ENCODE measurements at regions not wholly inside any gene's neighbourhood (a gene's known extent, or its start where the extent isn't known, plus 50 kb on each side); places are given as distances from the start of the nearest gene placed in this dataset.

- FAIRE-seq, result no peak
- no peaks in the 10 kb centered on the region for H3K36me3 ChIP-seq (ENCODE audit: control insufficient read depth in 3 of 3, insufficient read depth in 2 of 3, low read depth in 1 of 3, low read length in 3 of 3)
- DNase-seq, result no peak
- WGBS, 3 donors, result 62 to 81% (median 69%) methylated on average over 2 of the region's 2 CpGs
- H3K9me3 ChIP-seq (ENCODE audit: control insufficient read depth in 2 of 2, insufficient read depth in 1 of 2, low read depth in 1 of 2, low read length in 1 of 2), result no peaks in the 10 kb centered on the region
- H3K4me3 ChIP-seq (ENCODE audit: low read depth in 1 of 3, low read length in 3 of 3), result no peak overlapping the region
- no peaks in the 10 kb centered on the region for H3K4me1 ChIP-seq (ENCODE audit: control insufficient read depth in 3 of 3, insufficient read depth in 2 of 3, low read depth in 1 of 3, low read length in 2 of 3)
- H3K27me3 ChIP-seq (ENCODE audit: control insufficient read depth in 3 of 3, insufficient read depth in 3 of 3, low read length in 3 of 3), result peaks cover 0 to 2% (median 0%) of the 10 kb centered on the region in 3 donors
- no peak overlapping the region for H3K27ac ChIP-seq (ENCODE audit: low read depth in 1 of 3, low read length in 2 of 3)
Measured at GRCh38 chr9:99387431-99387830, 165.3 kb downstream of the SEC61B start.

GRCh38 chr9:99389087-99390033, 167.3 kb downstream of the SEC61B start:
- H3K9me3 ChIP-seq (ENCODE audit: control insufficient read depth in 2 of 2, insufficient read depth in 1 of 2, low read depth in 1 of 2, low read length in 1 of 2), result no peaks in the 10 kb centered on the region
- no peak for DNase-seq
- H3K4me1 ChIP-seq (ENCODE audit: control insufficient read depth in 3 of 3, insufficient read depth in 2 of 3, low read depth in 1 of 3, low read length in 2 of 3), result no peaks in the 10 kb centered on the region
- H3K27me3 ChIP-seq (ENCODE audit: control insufficient read depth in 3 of 3, insufficient read depth in 3 of 3, low read length in 3 of 3), result peaks cover 0 to 2% (median 0%) of the 10 kb centered on the region in 3 donors
- no peak for FAIRE-seq
- no peak overlapping the region for H3K4me3 ChIP-seq (ENCODE audit: low read depth in 1 of 3, low read length in 3 of 3)
- H3K27ac ChIP-seq (ENCODE audit: low read depth in 1 of 3, low read length in 2 of 3), result no peak overlapping the region
- 75 to 81% (median 80%) methylated on average over 10 of the region's 10 CpGs for WGBS, 3 donors
- no peaks in the 10 kb centered on the region for H3K36me3 ChIP-seq (ENCODE audit: control insufficient read depth in 3 of 3, insufficient read depth in 2 of 3, low read depth in 1 of 3, low read length in 3 of 3)

- no peak overlapping the region for H3K4me3 ChIP-seq (ENCODE audit: low read depth in 1 of 3, low read length in 3 of 3)
- H3K27me3 ChIP-seq (ENCODE audit: control insufficient read depth in 3 of 3, insufficient read depth in 3 of 3, low read length in 3 of 3), result peaks cover 0 to 2% (median 0%) of the 10 kb centered on the region in 3 donors
- no peaks in the 10 kb centered on the region for H3K4me1 ChIP-seq (ENCODE audit: control insufficient read depth in 3 of 3, insufficient read depth in 2 of 3, low read depth in 1 of 3, low read length in 2 of 3)
- no peaks in the 10 kb centered on the region for H3K36me3 ChIP-seq (ENCODE audit: control insufficient read depth in 3 of 3, insufficient read depth in 2 of 3, low read depth in 1 of 3, low read length in 3 of 3)
- DNase-seq (no peak), FAIRE-seq (no peak)
- WGBS, 3 donors, result 72 to 74% (median 72%) methylated on average over 6 of the region's 6 CpGs
- H3K27ac ChIP-seq (ENCODE audit: low read depth in 1 of 3, low read length in 2 of 3), result no peak overlapping the region
- H3K9me3 ChIP-seq (ENCODE audit: control insufficient read depth in 2 of 2, insufficient read depth in 1 of 2, low read depth in 1 of 2, low read length in 1 of 2), result no peaks in the 10 kb centered on the region
Measured at GRCh38 chr9:99391937-99392594, 170.0 kb downstream of the SEC61B start.

- Histone ChIP-seq H3K36me3 (ENCODE audit: control insufficient read depth in 3 of 3, insufficient read depth in 2 of 3, low read depth in 1 of 3, low read length in 3 of 3) (no peaks in the 10 kb centered on the region), H3K4me1 (ENCODE audit: control insufficient read depth in 3 of 3, insufficient read depth in 2 of 3, low read depth in 1 of 3, low read length in 2 of 3) (no peaks in the 10 kb centered on the region), H3K9me3 (ENCODE audit: control insufficient read depth in 2 of 2, insufficient read depth in 1 of 2, low read depth in 1 of 2, low read length in 1 of 2) (no peaks in the 10 kb centered on the region), H3K4me3 (ENCODE audit: low read depth in 1 of 3, low read length in 3 of 3) (no peak overlapping the region), H3K27ac (ENCODE audit: low read depth in 1 of 3, low read length in 2 of 3) (no peak overlapping the region), H3K27me3 (ENCODE audit: control insufficient read depth in 3 of 3, insufficient read depth in 3 of 3, low read length in 3 of 3) (peaks cover 0 to 2% (median 0%) of the 10 kb centered on the region in 3 donors)
- WGBS, 3 donors, result 84 to 89% (median 85%) methylated on average over 9 of the region's 9 CpGs
- FAIRE-seq (no peak), DNase-seq (no peak)
Measured at GRCh38 chr9:99392986-99393385, 170.9 kb downstream of the SEC61B start.

GRCh38 chr9:99393993-99394392, 171.9 kb downstream of the SEC61B start:
- FAIRE-seq (no peak), DNase-seq (no peak)
- H3K9me3 ChIP-seq (ENCODE audit: control insufficient read depth in 2 of 2, insufficient read depth in 1 of 2, low read depth in 1 of 2, low read length in 1 of 2), result no peaks in the 10 kb centered on the region
- H3K4me1 ChIP-seq (ENCODE audit: control insufficient read depth in 3 of 3, insufficient read depth in 2 of 3, low read depth in 1 of 3, low read length in 2 of 3), result no peaks in the 10 kb centered on the region
- H3K27me3 ChIP-seq (ENCODE audit: control insufficient read depth in 3 of 3, insufficient read depth in 3 of 3, low read length in 3 of 3), result peaks cover 0 to 2% (median 0%) of the 10 kb centered on the region in 3 donors
- no peak overlapping the region for H3K27ac ChIP-seq (ENCODE audit: low read depth in 1 of 3, low read length in 2 of 3)
- H3K36me3 ChIP-seq (ENCODE audit: control insufficient read depth in 3 of 3, insufficient read depth in 2 of 3, low read depth in 1 of 3, low read length in 3 of 3), result no peaks in the 10 kb centered on the region
- H3K4me3 ChIP-seq (ENCODE audit: low read depth in 1 of 3, low read length in 3 of 3), result no peak overlapping the region
- 53 to 55% (median 54%) methylated on average over 3 of the region's 3 CpGs for WGBS, 3 donors

GRCh38 chr9:99398241-99398640, 176.2 kb downstream of the SEC61B start:
- Histone ChIP-seq H3K9me3 (ENCODE audit: control insufficient read depth in 2 of 2, insufficient read depth in 1 of 2, low read depth in 1 of 2, low read length in 1 of 2) (no peaks in the 10 kb centered on the region), H3K4me3 (ENCODE audit: low read depth in 1 of 3, low read length in 3 of 3) (no peak overlapping the region), H3K4me1 (ENCODE audit: control insufficient read depth in 3 of 3, insufficient read depth in 2 of 3, low read depth in 1 of 3, low read length in 2 of 3) (no peaks in the 10 kb centered on the region), H3K27me3 (ENCODE audit: control insufficient read depth in 3 of 3, insufficient read depth in 3 of 3, low read length in 3 of 3) (no peaks in the 10 kb centered on the region), H3K36me3 (ENCODE audit: control insufficient read depth in 3 of 3, insufficient read depth in 2 of 3, low read depth in 1 of 3, low read length in 3 of 3) (no peaks in the 10 kb centered on the region), H3K27ac (ENCODE audit: low read depth in 1 of 3, low read length in 2 of 3) (no peak overlapping the region)
- WGBS, 3 donors, result 51 to 64% (median 61%) methylated on average over 2 of the region's 2 CpGs
- FAIRE-seq (no peak), DNase-seq (no peak)

- Histone ChIP-seq H3K9me3 (ENCODE audit: control insufficient read depth in 2 of 2, insufficient read depth in 1 of 2, low read depth in 1 of 2, low read length in 1 of 2) (no peaks in the 10 kb centered on the region), H3K27me3 (ENCODE audit: control insufficient read depth in 3 of 3, insufficient read depth in 3 of 3, low read length in 3 of 3) (no peaks in the 10 kb centered on the region), H3K4me3 (ENCODE audit: low read depth in 1 of 3, low read length in 3 of 3) (no peak overlapping the region), H3K27ac (ENCODE audit: low read depth in 1 of 3, low read length in 2 of 3) (no peak overlapping the region), H3K4me1 (ENCODE audit: control insufficient read depth in 3 of 3, insufficient read depth in 2 of 3, low read depth in 1 of 3, low read length in 2 of 3) (no peaks in the 10 kb centered on the region), H3K36me3 (ENCODE audit: control insufficient read depth in 3 of 3, insufficient read depth in 2 of 3, low read depth in 1 of 3, low read length in 3 of 3) (no peaks in the 10 kb centered on the region)
- no peak for FAIRE-seq
- 82 to 86% (median 84%) methylated on average over 5 of the region's 5 CpGs for WGBS, 3 donors
- no peak for DNase-seq
Measured at GRCh38 chr9:99399474-99399873, 177.4 kb downstream of the SEC61B start.

- FAIRE-seq, result no peak
- Histone ChIP-seq H3K4me3 (ENCODE audit: low read depth in 1 of 3, low read length in 3 of 3) (no peak overlapping the region), H3K27me3 (ENCODE audit: control insufficient read depth in 3 of 3, insufficient read depth in 3 of 3, low read length in 3 of 3) (no peaks in the 10 kb centered on the region), H3K4me1 (ENCODE audit: control insufficient read depth in 3 of 3, insufficient read depth in 2 of 3, low read depth in 1 of 3, low read length in 2 of 3) (no peaks in the 10 kb centered on the region), H3K9me3 (ENCODE audit: control insufficient read depth in 2 of 2, insufficient read depth in 1 of 2, low read depth in 1 of 2, low read length in 1 of 2) (no peaks in the 10 kb centered on the region), H3K27ac (ENCODE audit: low read depth in 1 of 3, low read length in 2 of 3) (no peak overlapping the region), H3K36me3 (ENCODE audit: control insufficient read depth in 3 of 3, insufficient read depth in 2 of 3, low read depth in 1 of 3, low read length in 3 of 3) (no peaks in the 10 kb centered on the region)
- 62 to 75% (median 72%) methylated on average over 5 of the region's 5 CpGs for WGBS, 3 donors
- DNase-seq, result no peak
Measured at GRCh38 chr9:99400184-99400731, 178.2 kb downstream of the SEC61B start.
